ENCODE measurements at regions not wholly inside any gene's neighbourhood (a gene's known extent, or its start where the extent isn't known, plus 50 kb on each side); places are given as distances from the start of the nearest gene placed in this dataset.

DNA sequence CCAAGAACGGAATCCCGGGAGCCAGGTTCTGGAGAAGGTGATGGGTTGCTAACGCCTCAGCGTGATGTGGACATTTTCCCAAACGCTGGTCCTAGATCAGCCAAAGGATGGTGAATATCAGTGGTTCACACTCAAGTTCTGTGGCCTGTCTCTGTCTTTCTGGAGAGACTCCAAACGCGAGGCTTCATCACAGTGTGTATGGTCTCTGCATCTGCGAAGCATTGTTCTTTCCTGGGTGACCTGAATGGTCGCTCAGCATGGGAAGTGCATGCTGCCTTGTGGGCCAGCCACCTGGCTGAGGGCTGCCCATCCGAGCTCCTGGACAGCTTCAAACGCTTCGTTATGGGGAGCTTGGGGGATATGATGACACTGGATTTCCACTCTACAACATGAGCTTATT, 810.0 kb downstream of the TBC1D22A start:
- TF ChIP-seq, protein P1, sequence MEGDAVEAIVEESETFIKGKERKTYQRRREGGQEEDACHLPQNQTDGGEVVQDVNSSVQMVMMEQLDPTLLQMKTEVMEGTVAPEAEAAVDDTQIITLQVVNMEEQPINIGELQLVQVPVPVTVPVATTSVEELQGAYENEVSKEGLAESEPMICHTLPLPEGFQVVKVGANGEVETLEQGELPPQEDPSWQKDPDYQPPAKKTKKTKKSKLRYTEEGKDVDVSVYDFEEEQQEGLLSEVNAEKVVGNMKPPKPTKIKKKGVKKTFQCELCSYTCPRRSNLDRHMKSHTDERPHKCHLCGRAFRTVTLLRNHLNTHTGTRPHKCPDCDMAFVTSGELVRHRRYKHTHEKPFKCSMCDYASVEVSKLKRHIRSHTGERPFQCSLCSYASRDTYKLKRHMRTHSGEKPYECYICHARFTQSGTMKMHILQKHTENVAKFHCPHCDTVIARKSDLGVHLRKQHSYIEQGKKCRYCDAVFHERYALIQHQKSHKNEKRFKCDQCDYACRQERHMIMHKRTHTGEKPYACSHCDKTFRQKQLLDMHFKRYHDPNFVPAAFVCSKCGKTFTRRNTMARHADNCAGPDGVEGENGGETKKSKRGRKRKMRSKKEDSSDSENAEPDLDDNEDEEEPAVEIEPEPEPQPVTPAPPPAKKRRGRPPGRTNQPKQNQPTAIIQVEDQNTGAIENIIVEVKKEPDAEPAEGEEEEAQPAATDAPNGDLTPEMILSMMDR (conservative IDR thresholded peaks at IDR 0.05; ENCODE audit: low read depth, low read length): no peak
- TF ChIP-seq POLR2A (IDR thresholded peaks at IDR 0.05; ENCODE audit: low read depth, low read length) (no peak), MAFK (IDR thresholded peaks at IDR 0.05; ENCODE audit: low read depth, low read length) (no peak), ELK1 (IDR thresholded peaks at IDR 0.05; ENCODE audit: borderline replicate concordance, low read depth, low read length) (no peak), SMC3 (IDR thresholded peaks at IDR 0.05; ENCODE audit: low read depth, low read length) (no peak)

All from IMR-90 (cell line).